ENCODE measurements at regions not wholly inside any gene's neighbourhood (a gene's known extent, or its start where the extent isn't known, plus 50 kb on each side); places are given as distances from the start of the nearest gene placed in this dataset.

- TF ChIP-seq CTCF (IDR thresholded peaks at IDR 0.05) = no peak
- no peak for TF ChIP-seq POLR2A (IDR thresholded peaks at IDR 0.05)
These were observed 477.9 kb upstream of the NECTIN3 start for GRCh38 chr3:110593749-110594148.
